ENCODE measurements at regions not wholly inside any gene's neighbourhood (a gene's known extent, or its start where the extent isn't known, plus 50 kb on each side); places are given as distances from the start of the nearest gene placed in this dataset.

DNA sequence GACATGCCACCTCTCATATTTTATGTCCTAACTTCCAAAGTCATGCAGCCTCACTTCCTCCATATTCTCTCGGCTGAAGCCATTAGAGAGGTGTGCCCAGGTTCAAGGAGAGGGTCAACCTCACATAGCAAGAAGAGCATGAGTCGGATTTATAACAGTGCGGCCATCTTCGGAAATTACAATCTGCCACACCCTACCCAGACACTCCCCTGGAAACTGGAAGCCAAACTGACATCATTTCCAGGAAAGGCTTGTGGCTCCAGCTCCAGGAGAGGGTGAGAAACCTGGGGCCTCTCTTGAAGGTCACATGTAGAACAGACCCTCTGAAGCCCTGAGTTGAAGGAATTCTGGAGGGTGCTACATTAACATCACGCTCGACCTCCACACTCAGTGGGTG lies 73.5 kb downstream of the RRAGC start:
- TF ChIP-seq, protein P1, sequence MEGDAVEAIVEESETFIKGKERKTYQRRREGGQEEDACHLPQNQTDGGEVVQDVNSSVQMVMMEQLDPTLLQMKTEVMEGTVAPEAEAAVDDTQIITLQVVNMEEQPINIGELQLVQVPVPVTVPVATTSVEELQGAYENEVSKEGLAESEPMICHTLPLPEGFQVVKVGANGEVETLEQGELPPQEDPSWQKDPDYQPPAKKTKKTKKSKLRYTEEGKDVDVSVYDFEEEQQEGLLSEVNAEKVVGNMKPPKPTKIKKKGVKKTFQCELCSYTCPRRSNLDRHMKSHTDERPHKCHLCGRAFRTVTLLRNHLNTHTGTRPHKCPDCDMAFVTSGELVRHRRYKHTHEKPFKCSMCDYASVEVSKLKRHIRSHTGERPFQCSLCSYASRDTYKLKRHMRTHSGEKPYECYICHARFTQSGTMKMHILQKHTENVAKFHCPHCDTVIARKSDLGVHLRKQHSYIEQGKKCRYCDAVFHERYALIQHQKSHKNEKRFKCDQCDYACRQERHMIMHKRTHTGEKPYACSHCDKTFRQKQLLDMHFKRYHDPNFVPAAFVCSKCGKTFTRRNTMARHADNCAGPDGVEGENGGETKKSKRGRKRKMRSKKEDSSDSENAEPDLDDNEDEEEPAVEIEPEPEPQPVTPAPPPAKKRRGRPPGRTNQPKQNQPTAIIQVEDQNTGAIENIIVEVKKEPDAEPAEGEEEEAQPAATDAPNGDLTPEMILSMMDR (IDR thresholded peaks at IDR 0.05; ENCODE audit: low read length) = no peak
- TF ChIP-seq EZH2 (IDR thresholded peaks at IDR 0.05; ENCODE audit: borderline replicate concordance, low read length) = no peak

Data from OCI-LY1 (cell line).